DND-41 (cell line): ENCODE measurements at regions not wholly inside any gene's neighbourhood (a gene's known extent, or its start where the extent isn't known, plus 50 kb on each side); places are given as distances from the start of the nearest gene placed in this dataset.

ENCODE experiments used
- ATAC-seq: fragments of 200-7000 bp; cut with Tn5 transposase; 3 replicates; pipeline ENCODE4 v1.9.1; 2021; ENCODE audit warnings: low read depth; ENCODE audit not compliant: insufficient read depth
- DNase-seq: peaks from one replicate; pipeline ENCODE4 v3.0.0-alpha.2; 2020
- H2AFZ ChIP-seq: 2 replicates; pipeline ENCODE4 v1.6.0; 2012; ENCODE audit warnings: low read depth, low read length
- H3K27ac ChIP-seq: 2 replicates; pipeline ENCODE4 v1.5.1; 2012; ENCODE audit warnings: low read length, inconsistent platforms
- H3K27me3 ChIP-seq: fragments of 200-600 bp; sonication (generic); 2 replicates; pipeline ENCODE4 v1.6.0; 2012; ENCODE audit warnings: low read length, mild to moderate bottlenecking, inconsistent platforms; ENCODE audit not compliant: insufficient read depth, poor library complexity
- H3K36me3 ChIP-seq: 2 replicates; pipeline ENCODE4 v1.5.1; 2012; ENCODE audit warnings: low read length, inconsistent platforms; ENCODE audit not compliant: insufficient read depth
- H3K4me1 ChIP-seq: 2 replicates; pipeline ENCODE4 v1.5.1; 2012; ENCODE audit warnings: mild to moderate bottlenecking, low read length; ENCODE audit not compliant: insufficient read depth
- H3K4me2 ChIP-seq: 2 replicates; pipeline ENCODE4 v1.6.0; 2012; ENCODE audit warnings: mild to moderate bottlenecking, moderate library complexity, low read length, inconsistent platforms; ENCODE audit not compliant: insufficient read depth
- H3K4me3 ChIP-seq, 2 experiments: fragments of 200-600 bp in 1 of 2; shearing (Covaris generic) in 1 of 2; 2 replicates each; pipeline ENCODE4 v1.5.1; 2012 to 2016; ENCODE audit warnings: inconsistent platforms in 2 of 2, low read length in 2 of 2, mild to moderate bottlenecking in 2 of 2, low read depth in 1 of 2, moderate library complexity in 1 of 2
- H3K79me2 ChIP-seq: 2 replicates; pipeline ENCODE4 v1.6.0; 2012; ENCODE audit warnings: low read length, inconsistent platforms; ENCODE audit not compliant: insufficient read depth
- H3K9ac ChIP-seq: 2 replicates; pipeline ENCODE4 v1.6.0; 2012; ENCODE audit warnings: low read depth, mild to moderate bottlenecking, inconsistent platforms, low read length, moderate library complexity
- H3K9me3 ChIP-seq: 2 replicates; pipeline ENCODE4 v1.5.1; 2012; ENCODE audit warnings: low read length, moderate library complexity, mild to moderate bottlenecking, inconsistent platforms; ENCODE audit not compliant: insufficient read depth, severe bottlenecking
- H4K20me1 ChIP-seq: 2 replicates; pipeline ENCODE4 v1.6.0; 2012; ENCODE audit warnings: low read length; ENCODE audit not compliant: insufficient read depth
- CTCF ChIP-seq: IDR thresholded peaks from 2 replicates; pipeline ENCODE4 v1.5.1; 2012; ENCODE audit warnings: borderline replicate concordance, low read length, moderate library complexity, mild to moderate bottlenecking; ENCODE audit not compliant: poor library complexity, severe bottlenecking; ENCODE audit errors: extremely low read depth
- EZH2 ChIP-seq: IDR thresholded peaks from 3 replicates; pipeline ENCODE4 v1.6.1; 2012; ENCODE audit warnings: borderline replicate concordance, low read depth, mild to moderate bottlenecking, moderate library complexity, low read length, inconsistent platforms; ENCODE audit not compliant: severe bottlenecking

- no peak overlapping the region for H3K4me3 ChIP-seq
- no peak overlapping the region for H3K9ac ChIP-seq
- ATAC-seq (no peak), DNase-seq (no peak)
- no peaks in the 10 kb centered on the region for H3K9me3 ChIP-seq
- no peaks in the 10 kb centered on the region for H3K36me3 ChIP-seq
- H3K4me1 ChIP-seq = no peaks in the 10 kb centered on the region
- no peaks in the 10 kb centered on the region for H4K20me1 ChIP-seq
- H3K27me3 ChIP-seq = no peaks in the 10 kb centered on the region
- no peak overlapping the region for H2AFZ ChIP-seq
- TF ChIP-seq EZH2 (no peak), CTCF (no peak)
- H3K4me2 ChIP-seq = no peak overlapping the region
- no peaks in the 10 kb centered on the region for H3K79me2 ChIP-seq
- H3K27ac ChIP-seq = no peak overlapping the region
Observed at GRCh38 chrX:140913802-140914501, 88.4 kb upstream of the SPANXB1 start.

GRCh38 chrX:140916872-140917271 is 85.5 kb upstream of the SPANXB1 start:
- TF ChIP-seq EZH2 (no peak), CTCF (no peak)
- Histone ChIP-seq H3K4me1 (no peaks in the 10 kb centered on the region), H3K79me2 (no peaks in the 10 kb centered on the region), H3K4me3 (no peak overlapping the region), H3K9ac (no peak overlapping the region), H3K4me2 (no peak overlapping the region), H4K20me1 (no peaks in the 10 kb centered on the region), H3K9me3 (no peaks in the 10 kb centered on the region), H3K36me3 (no peaks in the 10 kb centered on the region), H2AFZ (no peak overlapping the region), H3K27me3 (no peaks in the 10 kb centered on the region), H3K27ac (no peak overlapping the region)
- DNase-seq (no peak), ATAC-seq (no peak)

GRCh38 chrX:140917354-140918115 is 84.9 kb upstream of the SPANXB1 start:
- H4K20me1 ChIP-seq = no peaks in the 10 kb centered on the region
- no peaks in the 10 kb centered on the region for H3K4me1 ChIP-seq
- no peak overlapping the region for H3K9ac ChIP-seq
- ATAC-seq (no peak), DNase-seq (no peak)
- no peaks in the 10 kb centered on the region for H3K36me3 ChIP-seq
- H3K79me2 ChIP-seq = no peaks in the 10 kb centered on the region
- no peak overlapping the region for H3K4me2 ChIP-seq
- H3K27me3 ChIP-seq = no peaks in the 10 kb centered on the region
- no peak overlapping the region for H2AFZ ChIP-seq
- TF ChIP-seq EZH2 (no peak), CTCF (no peak)
- H3K27ac ChIP-seq = no peak overlapping the region
- H3K4me3 ChIP-seq = no peak overlapping the region
- H3K9me3 ChIP-seq = no peaks in the 10 kb centered on the region
